CD4-positive, alpha-beta T cell (primary cell): ENCODE measurements at regions not wholly inside any gene's neighbourhood (a gene's known extent, or its start where the extent isn't known, plus 50 kb on each side); places are given as distances from the start of the nearest gene placed in this dataset.

Source experiments
- ATAC-seq: fragments of 200-7000 bp; cut with Tn5 transposase; one replicate; pipeline ENCODE4 v1.10.0; 2022; ENCODE audit warnings: mild to moderate bottlenecking; ENCODE audit not compliant: poor library complexity
- CTCF ChIA-PET: fragments of 350-600 bp; sonication (Branson Sonifier 250); formaldehyde crosslinking; loops from one replicate; lab custom pipeline; 2021; ENCODE audit warnings: antibody characterized with exemption, inconsistent platforms; lab: Charles Lee
- POLR2A ChIA-PET: fragments of 350-600 bp; sonication (Branson Sonifier 250); formaldehyde crosslinking; loops from one replicate; lab custom pipeline; 2021; ENCODE audit warnings: antibody characterized with exemption, inconsistent platforms; lab: Charles Lee
- DNase-seq, 14 experiments: peaks; one replicate each; pipeline ENCODE4 v3.0.0-alpha.2; 2013 to 2020; ENCODE audit warnings: mixed read lengths in 2 of 14
- H3K27ac ChIP-seq, 2 donors: one replicate each; pipeline versions ENCODE4 v1.5.1 to v1.7.0; 2013; ENCODE audit warnings: low read length in 2 of 2, low read depth in 1 of 2, mild to moderate bottlenecking in 1 of 2
- H3K27me3 ChIP-seq, 2 experiments: 1 replicate in 1 of 2; 2 replicates in 1 of 2; pipeline versions ENCODE4 v1.6.1 to v1.7.0; 2013; ENCODE audit warnings: low read length in 2 of 2, control low read depth in 1 of 2, mild to moderate bottlenecking in 1 of 2, moderate library complexity in 1 of 2; ENCODE audit not compliant: insufficient read depth in 2 of 2, control insufficient read depth in 1 of 2
- H3K36me3 ChIP-seq: one replicate; pipeline ENCODE4 v1.6.1; 2013; ENCODE audit warnings: low read length, control low read depth; ENCODE audit not compliant: insufficient read depth
- H3K4me1 ChIP-seq: one replicate; pipeline ENCODE4 v1.6.1; 2013; ENCODE audit warnings: low read length, control low read depth; ENCODE audit not compliant: insufficient read depth
- H3K4me3 ChIP-seq: one replicate; pipeline ENCODE4 v1.5.1; 2013; ENCODE audit warnings: mild to moderate bottlenecking, low read length, moderate library complexity
- H3K9me3 ChIP-seq, 2 experiments: 1 replicate in 1 of 2; 2 replicates in 1 of 2; pipeline versions ENCODE4 v1.6.1 to v1.7.0; 2013; ENCODE audit warnings: low read length in 2 of 2, mild to moderate bottlenecking in 2 of 2, control low read depth in 1 of 2, moderate library complexity in 1 of 2; ENCODE audit not compliant: control insufficient read depth in 1 of 2, insufficient read depth in 1 of 2
- H3K27ac Mint-ChIP-seq: one replicate; pipeline ENCODE4 v1.8.0; 2020; ENCODE audit warnings: mixed read lengths
- H3K27me3 Mint-ChIP-seq: one replicate; pipeline ENCODE4 v1.8.0; 2021; ENCODE audit warnings: mixed read lengths
- H3K36me3 Mint-ChIP-seq: one replicate; pipeline ENCODE4 v1.8.0; 2021; ENCODE audit warnings: low read depth, mixed read lengths
- H3K4me1 Mint-ChIP-seq: one replicate; pipeline ENCODE4 v1.8.0; 2021; ENCODE audit warnings: low read depth, mixed read lengths
- H3K4me3 Mint-ChIP-seq: one replicate; pipeline ENCODE4 v1.8.0; 2020; ENCODE audit warnings: mild to moderate bottlenecking, mixed read lengths
- H3K9me3 Mint-ChIP-seq: one replicate; pipeline ENCODE4 v1.8.0; 2020; ENCODE audit warnings: mixed read lengths
- intact Hi-C, 2 experiments: fragments of 100-400 bp; cut with DNase I in 1 of 2; cut with micrococcal nuclease in 1 of 2; formaldehyde crosslinking; loops; one replicate each; pipeline versions ENCODE4 v1.15.1 to v1.9.0; 2023 to 2025; cut with DNase I, micrococcal nuclease
- TF ChIP-seq, protein P1 (sequence below): fragments of 200-600 bp; IDR thresholded peaks from one replicate; pipeline ENCODE4 v1.8.0; 2022; ENCODE audit warnings: antibody characterized with exemption, mild to moderate bottlenecking

DNA sequence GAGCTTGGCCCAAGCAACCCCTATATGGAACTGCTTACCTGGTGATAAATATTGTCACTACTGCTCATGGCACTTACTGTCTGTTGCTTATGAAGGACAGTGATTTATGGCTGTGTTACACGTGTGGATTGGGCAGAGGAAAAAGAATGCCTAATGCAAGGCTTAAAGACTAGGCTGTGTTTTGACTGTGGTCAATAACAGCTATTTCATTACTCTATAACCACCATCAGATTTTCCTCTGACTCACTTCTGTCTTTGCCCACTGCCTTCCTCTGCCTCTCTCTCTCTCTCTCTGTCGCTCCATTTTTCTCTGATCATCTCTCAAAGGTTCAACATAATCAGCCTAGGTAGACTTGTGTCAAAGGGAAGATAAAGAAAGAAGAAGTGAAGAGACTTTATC lies 96.2 kb downstream of the TLR4 start:
- ChIA-PET CTCF (no interaction called here), POLR2A (no interaction called here)
- Mint-ChIP-seq H3K27ac (no peak overlapping the region), H3K4me3 (no peak overlapping the region), H3K27me3 (peaks cover 47% of the 10 kb centered on the region), H3K4me1 (no peaks in the 10 kb centered on the region), H3K36me3 (no peaks in the 10 kb centered on the region), H3K9me3 (no peaks in the 10 kb centered on the region)
- no peak overlapping the region for H3K4me3 ChIP-seq
- H3K9me3 ChIP-seq, result no peaks in the 10 kb centered on the region
- H3K36me3 ChIP-seq, result no peaks in the 10 kb centered on the region
- no peaks in the 10 kb centered on the region for H3K4me1 ChIP-seq
- DNase-seq (no peak), ATAC-seq (no peak)
- H3K27ac ChIP-seq, result no peak overlapping the region
- TF ChIP-seq, protein P1, sequence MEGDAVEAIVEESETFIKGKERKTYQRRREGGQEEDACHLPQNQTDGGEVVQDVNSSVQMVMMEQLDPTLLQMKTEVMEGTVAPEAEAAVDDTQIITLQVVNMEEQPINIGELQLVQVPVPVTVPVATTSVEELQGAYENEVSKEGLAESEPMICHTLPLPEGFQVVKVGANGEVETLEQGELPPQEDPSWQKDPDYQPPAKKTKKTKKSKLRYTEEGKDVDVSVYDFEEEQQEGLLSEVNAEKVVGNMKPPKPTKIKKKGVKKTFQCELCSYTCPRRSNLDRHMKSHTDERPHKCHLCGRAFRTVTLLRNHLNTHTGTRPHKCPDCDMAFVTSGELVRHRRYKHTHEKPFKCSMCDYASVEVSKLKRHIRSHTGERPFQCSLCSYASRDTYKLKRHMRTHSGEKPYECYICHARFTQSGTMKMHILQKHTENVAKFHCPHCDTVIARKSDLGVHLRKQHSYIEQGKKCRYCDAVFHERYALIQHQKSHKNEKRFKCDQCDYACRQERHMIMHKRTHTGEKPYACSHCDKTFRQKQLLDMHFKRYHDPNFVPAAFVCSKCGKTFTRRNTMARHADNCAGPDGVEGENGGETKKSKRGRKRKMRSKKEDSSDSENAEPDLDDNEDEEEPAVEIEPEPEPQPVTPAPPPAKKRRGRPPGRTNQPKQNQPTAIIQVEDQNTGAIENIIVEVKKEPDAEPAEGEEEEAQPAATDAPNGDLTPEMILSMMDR, result no peak
- intact Hi-C loops, result no loop called here
- no peaks in the 10 kb centered on the region for H3K27me3 ChIP-seq

DNA sequence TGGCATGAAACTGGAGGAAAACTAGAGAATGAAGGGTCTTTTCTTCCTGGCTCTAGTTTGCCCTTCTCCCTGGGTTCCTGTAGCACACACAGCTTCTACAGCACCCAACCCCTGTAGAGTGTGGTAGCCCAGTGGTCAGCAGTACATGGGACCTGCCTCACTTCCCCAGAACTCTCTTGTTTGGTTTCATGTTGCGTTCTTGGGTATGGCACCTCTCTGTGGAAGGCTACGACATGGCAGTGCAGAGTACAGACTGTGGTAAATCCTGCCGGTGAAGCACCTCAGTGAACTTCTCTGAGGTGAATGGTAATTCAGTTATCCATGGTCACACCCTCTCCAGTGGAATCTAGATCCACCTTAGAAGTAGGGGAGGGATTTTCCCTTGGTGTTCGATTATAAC lies 105.5 kb downstream of the TLR4 start:
- H3K36me3 ChIP-seq, result no peaks in the 10 kb centered on the region
- no peak for ATAC-seq

GRCh38 chr9:117815315-117815714 lies 111.1 kb downstream of the TLR4 start:
- Histone ChIP-seq H3K9me3 (no peaks in the 10 kb centered on the region), H3K4me1 (peaks cover 5% of the 10 kb centered on the region), H3K36me3 (no peaks in the 10 kb centered on the region), H3K27me3 (no peaks in the 10 kb centered on the region), H3K4me3 (no peak overlapping the region), H3K27ac (no peak overlapping the region)
- TF ChIP-seq, protein P1, result no peak
- no peak overlapping the region for H3K27ac Mint-ChIP-seq
- ChIA-PET POLR2A (no interaction called here), CTCF (no interaction called here)
- H3K9me3 Mint-ChIP-seq, result peaks cover 3% of the 10 kb centered on the region
- peaks cover 37% of the 10 kb centered on the region for H3K27me3 Mint-ChIP-seq
- ATAC-seq, result no peak
- no peaks in the 10 kb centered on the region for H3K36me3 Mint-ChIP-seq
- no peak overlapping the region for H3K4me3 Mint-ChIP-seq
- intact Hi-C loops, result no loop called here
- peaks cover 7% of the 10 kb centered on the region for H3K4me1 Mint-ChIP-seq
- peak in 3 of 14 experiments; percentile 34 to 46 (median 35) for DNase-seq

More for the DNA sequence above, 105.5 kb downstream of the TLR4 start:
- intact Hi-C loops, result no loop called here
- H3K9me3 ChIP-seq, result no peaks in the 10 kb centered on the region
- POLR2A ChIA-PET, result no interaction called here
- no peak overlapping the region for H3K4me3 ChIP-seq
- no peak overlapping the region for H3K4me3 Mint-ChIP-seq
- TF ChIP-seq, protein P1, result no peak
- H3K9me3 Mint-ChIP-seq, result no peaks in the 10 kb centered on the region
- no peak for DNase-seq
- no peaks in the 10 kb centered on the region for H3K4me1 ChIP-seq
- H3K27me3 Mint-ChIP-seq, result peaks cover 47% of the 10 kb centered on the region
- no peaks in the 10 kb centered on the region for H3K27me3 ChIP-seq
- H3K27ac Mint-ChIP-seq, result no peak overlapping the region
- no peaks in the 10 kb centered on the region for H3K4me1 Mint-ChIP-seq
- no peak overlapping the region for H3K27ac ChIP-seq
- H3K36me3 Mint-ChIP-seq, result no peaks in the 10 kb centered on the region
- CTCF ChIA-PET, result no interaction called here
